ENCODE measurements at regions not wholly inside any gene's neighbourhood (a gene's known extent, or its start where the extent isn't known, plus 50 kb on each side); places are given as distances from the start of the nearest gene placed in this dataset.
"Not testable (repeated sequence)": the region's sequence is repeated elsewhere in the genome, so short reads cannot be mapped to it uniquely, and the experiment has no call there.

- H3K4me3 ChIP-seq (ENCODE audit: low read depth, low read length) = no peak overlapping the region
- TF ChIP-seq CTCF (IDR thresholded peaks at IDR 0.05; ENCODE audit: low read depth, low read length, missing control alignments) = no peak
- DNase-seq (ENCODE audit: low read depth) = no peak
These were observed 58.2 kb downstream of the TMEM270 start for GRCh38 chr7:73918926-73919693.

- no peak for TF ChIP-seq CTCF (IDR thresholded peaks at IDR 0.05; ENCODE audit: low read depth, low read length, missing control alignments)
- DNase-seq (ENCODE audit: low read depth) = no peak
- H3K4me3 ChIP-seq (ENCODE audit: low read depth, low read length) = no peak overlapping the region
These were observed 58.9 kb downstream of the TMEM270 start for GRCh38 chr7:73919694-73920375.

- no peak overlapping the region for H3K4me3 ChIP-seq (ENCODE audit: low read depth, low read length)
- no peak for TF ChIP-seq CTCF (IDR thresholded peaks at IDR 0.05; ENCODE audit: low read depth, low read length, missing control alignments)
- no peak for DNase-seq (ENCODE audit: low read depth)
These were observed 59.6 kb downstream of the TMEM270 start for GRCh38 chr7:73920406-73921134.

- no peak overlapping the region for H3K4me3 ChIP-seq (ENCODE audit: low read depth, low read length)
- TF ChIP-seq CTCF (IDR thresholded peaks at IDR 0.05; ENCODE audit: low read depth, low read length, missing control alignments) = no peak
- no peak for DNase-seq (ENCODE audit: low read depth)
These were observed 60.9 kb downstream of the TMEM270 start for GRCh38 chr7:73921623-73922528.

- not testable (repeated sequence) for H3K4me3 ChIP-seq (ENCODE audit: low read depth, low read length); DNase-seq (ENCODE audit: low read depth)
These were observed 67.7 kb downstream of the TMEM270 start for GRCh38 chr7:73928644-73929043.

GRCh38 chr7:73931502-73931901 lies 70.5 kb downstream of the TMEM270 start:
- H3K4me3 ChIP-seq (ENCODE audit: low read depth, low read length) = no peak overlapping the region
- DNase-seq (ENCODE audit: low read depth) = no peak
- TF ChIP-seq CTCF (IDR thresholded peaks at IDR 0.05; ENCODE audit: low read depth, low read length, missing control alignments) = no peak
